ENCODE measurements at regions not wholly inside any gene's neighbourhood (a gene's known extent, or its start where the extent isn't known, plus 50 kb on each side); places are given as distances from the start of the nearest gene placed in this dataset.

DNA sequence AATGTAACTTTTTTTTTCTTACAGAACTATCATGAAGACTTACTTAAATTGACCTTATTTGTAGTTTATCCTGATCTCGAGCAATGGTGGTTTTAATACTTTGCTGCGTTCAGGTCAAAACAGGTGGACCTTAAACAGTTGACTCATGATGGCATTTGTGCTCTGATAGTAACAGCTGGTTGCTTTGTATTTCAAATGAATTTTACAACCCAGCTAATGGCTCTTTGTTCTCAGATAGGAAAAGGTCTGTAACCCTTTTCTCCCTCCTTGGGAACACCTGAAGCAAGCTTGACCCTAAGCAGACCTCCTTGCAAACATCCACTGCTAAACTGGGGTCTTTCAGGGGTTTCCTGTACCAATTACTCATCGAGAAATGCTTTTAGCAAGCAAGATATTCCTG, 79.2 kb downstream of the F11 start:
- TF ChIP-seq, protein P1, sequence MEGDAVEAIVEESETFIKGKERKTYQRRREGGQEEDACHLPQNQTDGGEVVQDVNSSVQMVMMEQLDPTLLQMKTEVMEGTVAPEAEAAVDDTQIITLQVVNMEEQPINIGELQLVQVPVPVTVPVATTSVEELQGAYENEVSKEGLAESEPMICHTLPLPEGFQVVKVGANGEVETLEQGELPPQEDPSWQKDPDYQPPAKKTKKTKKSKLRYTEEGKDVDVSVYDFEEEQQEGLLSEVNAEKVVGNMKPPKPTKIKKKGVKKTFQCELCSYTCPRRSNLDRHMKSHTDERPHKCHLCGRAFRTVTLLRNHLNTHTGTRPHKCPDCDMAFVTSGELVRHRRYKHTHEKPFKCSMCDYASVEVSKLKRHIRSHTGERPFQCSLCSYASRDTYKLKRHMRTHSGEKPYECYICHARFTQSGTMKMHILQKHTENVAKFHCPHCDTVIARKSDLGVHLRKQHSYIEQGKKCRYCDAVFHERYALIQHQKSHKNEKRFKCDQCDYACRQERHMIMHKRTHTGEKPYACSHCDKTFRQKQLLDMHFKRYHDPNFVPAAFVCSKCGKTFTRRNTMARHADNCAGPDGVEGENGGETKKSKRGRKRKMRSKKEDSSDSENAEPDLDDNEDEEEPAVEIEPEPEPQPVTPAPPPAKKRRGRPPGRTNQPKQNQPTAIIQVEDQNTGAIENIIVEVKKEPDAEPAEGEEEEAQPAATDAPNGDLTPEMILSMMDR (IDR thresholded peaks at IDR 0.05 in 8 of 11, conservative IDR thresholded peaks at IDR 0.05 in 3 of 11) = no peak
- no peak for TF ChIP-seq POLR2A (IDR thresholded peaks at IDR 0.05)
